Inflammatory macrophage (primary cell): ENCODE measurements at regions not wholly inside any gene's neighbourhood (a gene's known extent, or its start where the extent isn't known, plus 50 kb on each side); places are given as distances from the start of the nearest gene placed in this dataset.

Source experiments
- DNase-seq, 2 donors: peaks; one replicate each; pipeline ENCODE4 v3.0.0-alpha.2; 2020 to 2022

GRCh38 chr22:47724030-47724429 lies 961.6 kb downstream of the TBC1D22A start:
- no peak for DNase-seq

GRCh38 chr22:47718337-47718736 lies 955.9 kb downstream of the TBC1D22A start:
- DNase-seq = no peak

GRCh38 chr22:47716890-47717615 lies 954.6 kb downstream of the TBC1D22A start:
- no peak for DNase-seq

GRCh38 chr22:47715866-47716578 lies 953.6 kb downstream of the TBC1D22A start:
- DNase-seq = no peak

- DNase-seq = no peak
Measured at GRCh38 chr22:47713941-47714340, 951.5 kb downstream of the TBC1D22A start.

GRCh38 chr22:47710135-47710534 lies 947.7 kb downstream of the TBC1D22A start:
- no peak for DNase-seq

GRCh38 chr22:47705350-47705749 lies 942.9 kb downstream of the TBC1D22A start:
- DNase-seq = no peak

- no peak for DNase-seq
Measured at GRCh38 chr22:47698906-47699305, 936.5 kb downstream of the TBC1D22A start.

- no peak for DNase-seq
Measured at GRCh38 chr22:47697861-47698260, 935.4 kb downstream of the TBC1D22A start.

GRCh38 chr22:47696776-47697175 lies 934.3 kb downstream of the TBC1D22A start:
- DNase-seq = no peak

- DNase-seq = no peak
Measured at GRCh38 chr22:47695176-47695575, 932.7 kb downstream of the TBC1D22A start.

- DNase-seq = no peak
Measured at GRCh38 chr22:47694536-47695130, 932.2 kb downstream of the TBC1D22A start.

- no peak for DNase-seq
Measured at GRCh38 chr22:47693606-47694005, 931.2 kb downstream of the TBC1D22A start.

- no peak for DNase-seq
Measured at GRCh38 chr22:47692811-47693210, 930.4 kb downstream of the TBC1D22A start.

- no peak for DNase-seq
Measured at GRCh38 chr22:47691152-47691895, 928.9 kb downstream of the TBC1D22A start.

GRCh38 chr22:47690586-47690985 lies 928.1 kb downstream of the TBC1D22A start:
- no peak for DNase-seq

GRCh38 chr22:47690166-47690565 lies 927.7 kb downstream of the TBC1D22A start:
- no peak for DNase-seq

- DNase-seq = no peak
Measured at GRCh38 chr22:47687776-47688175, 925.3 kb downstream of the TBC1D22A start.

GRCh38 chr22:47687346-47687655 lies 924.9 kb downstream of the TBC1D22A start:
- DNase-seq = no peak

- DNase-seq = no peak
Measured at GRCh38 chr22:47686594-47687345, 924.3 kb downstream of the TBC1D22A start.

- DNase-seq = no peak
Measured at GRCh38 chr22:47681411-47682165, 919.1 kb downstream of the TBC1D22A start.
